ENCODE measurements at regions not wholly inside any gene's neighbourhood (a gene's known extent, or its start where the extent isn't known, plus 50 kb on each side); places are given as distances from the start of the nearest gene placed in this dataset.

- TF ChIP-seq POLR2AphosphoS5 (IDR thresholded peaks at IDR 0.05; ENCODE audit: borderline replicate concordance, low read depth, low read length) (no peak), EZH2 (IDR thresholded peaks at IDR 0.05) (no peak)
These were observed 75.8 kb upstream of the ITGA6 start for GRCh38 chr2:172351586-172351985.

Data from SK-N-MC (cell line).